GM18502 (cell line): ENCODE measurements at regions not wholly inside any gene's neighbourhood (a gene's known extent, or its start where the extent isn't known, plus 50 kb on each side); places are given as distances from the start of the nearest gene placed in this dataset.
"Not testable (repeated sequence)": the region's sequence is repeated elsewhere in the genome, so short reads cannot be mapped to it uniquely, and the experiment has no call there.

Experiments
- ATAC-seq: cut with Tn5 transposase; IDR thresholded peaks from one replicate; pipeline ENCODE4 v1.9.1; 2021; ENCODE audit warnings: mild to moderate bottlenecking; ENCODE audit not compliant: unreplicated experiment, poor library complexity

DNA sequence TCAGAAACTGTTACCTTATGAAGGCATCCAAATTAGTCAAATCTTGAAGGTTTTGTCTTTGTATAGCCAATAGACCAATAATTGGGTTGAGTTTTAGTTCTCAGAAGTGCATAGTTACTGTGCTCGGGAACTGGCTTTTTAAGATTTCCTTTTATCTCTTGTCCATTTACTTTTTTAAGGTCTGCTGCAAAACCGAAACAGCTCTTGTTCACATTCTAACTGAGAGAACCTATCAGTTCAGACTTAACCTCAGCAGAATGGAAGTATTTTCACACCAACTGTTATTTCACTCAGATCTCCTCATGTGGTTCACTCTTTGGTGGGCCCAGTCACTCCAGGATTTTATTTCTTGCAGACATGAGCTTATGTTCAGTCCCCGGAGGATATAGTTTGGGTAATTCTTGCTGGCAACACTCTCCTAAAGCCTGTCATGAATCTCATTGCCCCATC is 55.5 kb downstream of the TPBG start:
- ATAC-seq = peak; percentile 81

DNA sequence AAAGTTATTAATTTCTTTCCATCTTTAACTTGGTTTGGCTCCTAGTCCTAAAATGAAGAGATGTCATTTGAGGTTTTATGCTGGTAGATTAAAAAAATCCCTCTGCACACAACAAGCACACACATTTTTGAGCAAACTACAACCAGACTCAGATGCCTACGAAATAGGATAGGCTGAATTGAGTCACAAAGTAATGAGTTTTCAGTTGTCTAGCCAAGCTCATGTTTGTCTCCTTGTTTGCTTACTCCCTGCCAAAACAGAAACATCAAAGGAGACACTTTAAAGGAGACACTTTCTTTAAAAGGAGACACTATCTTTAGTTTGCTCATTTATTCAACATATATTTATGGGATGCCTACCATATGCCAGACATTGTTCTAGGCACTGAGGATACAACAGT is 56.2 kb downstream of the TPBG start:
- ATAC-seq = peak; percentile 34

DNA sequence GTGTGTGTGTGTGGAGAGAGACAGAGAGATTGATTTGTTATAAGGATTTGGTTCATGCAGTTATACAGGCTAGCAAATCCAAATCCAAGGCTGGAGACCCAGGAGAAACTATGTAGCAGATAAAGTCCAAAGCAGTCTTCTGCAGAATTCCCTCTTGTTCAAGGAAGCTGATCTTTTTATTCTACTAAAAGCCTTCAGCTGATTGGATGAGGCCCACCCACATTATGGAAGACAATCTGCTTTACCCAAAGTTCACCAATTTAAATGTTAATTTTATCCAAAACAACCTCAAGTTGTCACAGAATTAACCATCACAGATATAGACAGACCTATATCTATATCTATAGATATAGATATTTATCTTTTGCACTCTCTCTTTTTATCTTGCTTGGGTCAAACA is 67.0 kb downstream of the TPBG start:
- no peak for ATAC-seq

DNA sequence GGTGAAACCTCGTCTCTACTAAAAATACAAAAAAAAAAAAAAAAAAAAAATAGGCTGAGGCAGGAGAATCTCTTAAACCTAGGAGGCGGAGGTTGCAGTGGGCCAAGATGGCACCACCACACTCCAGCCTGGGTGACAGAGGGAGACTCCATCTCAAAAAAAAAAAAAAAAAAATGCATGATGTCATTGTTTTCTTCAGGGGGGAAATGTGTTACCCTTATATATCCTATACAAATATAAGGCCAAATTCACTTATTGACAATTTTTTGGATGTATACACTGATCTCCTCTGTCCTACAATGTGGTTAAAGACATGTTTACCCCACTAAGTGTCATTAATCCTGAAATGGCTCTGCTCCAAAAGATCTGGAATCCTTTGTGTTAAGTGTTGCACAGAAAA is 73.1 kb downstream of the TPBG start:
- no peak for ATAC-seq

DNA sequence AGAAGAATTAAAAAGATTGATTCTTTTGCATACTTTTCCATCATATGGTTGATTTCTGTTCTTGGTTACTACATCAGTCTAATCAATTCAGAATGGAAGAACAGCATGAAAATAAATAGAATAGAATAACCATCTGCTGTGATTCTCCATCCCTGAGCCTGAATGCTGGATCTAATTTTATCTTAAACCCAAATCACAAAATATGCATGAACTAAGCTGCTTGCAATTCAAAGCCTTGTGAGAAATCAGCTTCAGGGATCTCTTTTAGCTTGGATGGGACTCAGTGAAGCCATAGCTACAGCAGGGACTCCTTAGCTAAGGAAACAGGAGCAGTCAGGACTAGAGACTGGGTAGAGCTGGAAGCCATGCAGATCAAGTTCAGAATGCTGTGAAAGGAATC is 74.1 kb downstream of the TPBG start:
- no peak for ATAC-seq

DNA sequence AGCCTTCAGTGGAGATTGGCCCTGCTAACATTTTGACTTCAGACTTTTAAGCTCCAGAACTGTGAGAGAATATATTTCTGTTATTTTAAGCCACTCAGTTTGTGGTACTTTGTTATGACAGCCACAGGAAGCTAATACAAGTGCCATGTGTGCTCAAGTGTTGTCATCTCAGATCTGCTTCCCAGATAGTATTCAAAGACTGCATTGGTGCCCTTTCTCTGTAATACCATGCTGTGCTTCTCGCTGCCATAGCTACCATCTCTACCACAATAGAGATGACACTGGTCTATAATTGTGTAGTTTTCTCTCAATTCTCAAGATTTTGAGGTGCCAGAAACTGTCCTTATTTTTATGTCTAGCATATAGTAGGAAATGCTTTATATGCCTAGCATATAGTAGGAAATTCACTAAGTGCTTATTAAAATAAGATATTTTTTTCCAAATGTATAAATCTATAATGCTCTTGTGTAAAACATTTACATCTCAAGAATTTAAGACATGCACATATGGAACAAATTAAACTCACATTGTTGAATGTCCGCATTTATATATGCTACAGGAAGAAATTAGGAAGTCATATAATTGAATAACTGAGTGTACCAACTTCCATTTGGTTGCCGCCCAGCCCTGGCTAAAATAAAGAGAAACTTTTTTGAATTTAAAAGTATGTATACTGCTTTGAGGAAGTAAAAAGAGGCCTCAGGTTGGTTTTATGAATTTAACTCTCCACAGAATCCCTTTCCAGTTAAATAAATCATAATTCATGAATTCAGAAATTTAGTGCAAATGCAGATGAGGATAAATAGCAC is 77.6 kb downstream of the TPBG start:
- ATAC-seq = no peak

DNA sequence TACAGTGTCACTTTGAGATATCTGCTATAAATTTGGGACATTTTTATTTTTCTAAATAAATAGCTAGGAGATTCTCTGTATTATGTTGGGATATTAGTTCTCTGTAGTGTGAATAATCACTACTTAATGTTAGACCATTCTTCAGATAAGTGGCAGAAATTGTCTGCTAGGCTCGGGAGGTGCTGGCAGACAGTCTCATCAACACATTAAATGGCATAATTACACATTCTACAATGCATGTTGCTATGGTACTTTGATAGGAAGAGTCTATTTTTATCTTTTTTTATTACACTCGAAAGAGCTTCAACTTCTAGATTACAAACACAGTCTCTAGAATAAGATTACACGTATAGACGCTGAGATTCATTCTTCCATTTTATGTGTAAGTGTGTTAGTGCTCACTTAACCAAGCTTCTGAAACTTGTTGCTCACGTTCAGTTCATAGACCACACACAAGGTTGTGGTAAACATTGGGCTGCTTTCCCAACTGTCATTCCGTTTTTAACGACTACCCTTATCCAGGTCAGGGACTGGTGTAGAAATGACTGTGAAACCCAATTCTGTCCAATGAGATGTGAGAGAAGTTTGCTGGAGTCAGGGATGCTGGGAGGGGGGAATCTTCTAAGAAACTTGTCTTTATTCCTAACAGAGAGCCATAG is 78.6 kb downstream of the TPBG start:
- ATAC-seq = no peak

DNA sequence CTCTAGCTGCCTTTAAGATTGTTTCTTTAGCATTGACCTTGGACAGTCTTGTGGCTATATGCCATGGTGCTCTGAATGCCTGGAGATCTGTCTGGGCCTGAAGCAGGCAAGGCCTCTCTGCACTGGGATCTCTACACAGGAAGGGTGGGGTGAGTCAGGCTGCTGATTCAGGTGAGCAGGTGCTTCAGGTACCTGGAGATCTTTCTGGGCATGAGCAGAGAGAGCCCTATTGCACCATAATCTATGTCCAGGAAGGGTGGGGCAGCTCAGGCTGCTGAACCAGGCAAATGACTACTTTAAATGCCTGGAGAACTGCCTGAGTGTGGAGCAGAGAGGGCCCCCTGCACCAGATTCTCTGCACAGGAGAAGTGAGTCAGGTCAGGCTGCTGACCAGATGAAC is 94.5 kb downstream of the TPBG start:
- ATAC-seq = no peak

DNA sequence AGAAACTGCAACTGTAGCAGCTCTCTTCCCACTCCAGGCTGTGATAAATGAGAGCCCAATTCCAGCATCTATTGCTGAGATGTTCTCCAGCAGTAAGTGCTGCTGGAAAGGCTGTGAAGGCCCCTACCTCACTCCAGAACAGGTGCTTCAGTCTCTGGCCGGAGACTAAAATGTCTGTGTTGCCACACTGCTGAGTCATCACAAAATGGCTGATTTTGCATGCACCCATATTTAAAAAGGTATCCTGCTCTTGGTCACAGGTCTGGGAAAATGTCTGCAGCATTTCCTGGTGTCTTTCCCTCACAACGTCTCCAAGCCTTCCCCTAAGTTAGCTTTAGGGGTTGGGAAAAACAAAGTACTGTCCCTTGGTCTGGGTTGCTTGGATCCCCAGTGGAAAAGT is 95.1 kb downstream of the TPBG start:
- ATAC-seq = no peak

DNA sequence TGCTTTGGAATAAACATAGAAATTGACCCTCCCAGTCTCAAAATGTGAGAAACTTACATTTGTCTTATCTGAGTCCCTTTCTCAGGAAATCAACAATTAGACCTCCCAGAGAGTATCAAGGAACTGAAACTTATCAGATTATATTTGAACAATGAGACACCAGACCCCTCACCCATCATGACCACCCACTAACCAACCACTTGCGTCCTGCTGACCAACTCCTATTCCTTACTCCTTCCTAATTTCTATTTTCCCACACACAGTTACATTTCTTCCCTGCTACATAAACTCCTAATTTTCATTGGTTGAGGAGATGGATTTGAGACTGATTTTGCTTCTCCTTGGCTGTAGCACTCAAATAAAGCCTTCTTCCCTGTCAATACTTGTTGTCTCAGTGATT is 97.9 kb downstream of the TPBG start:
- ATAC-seq = no peak

DNA sequence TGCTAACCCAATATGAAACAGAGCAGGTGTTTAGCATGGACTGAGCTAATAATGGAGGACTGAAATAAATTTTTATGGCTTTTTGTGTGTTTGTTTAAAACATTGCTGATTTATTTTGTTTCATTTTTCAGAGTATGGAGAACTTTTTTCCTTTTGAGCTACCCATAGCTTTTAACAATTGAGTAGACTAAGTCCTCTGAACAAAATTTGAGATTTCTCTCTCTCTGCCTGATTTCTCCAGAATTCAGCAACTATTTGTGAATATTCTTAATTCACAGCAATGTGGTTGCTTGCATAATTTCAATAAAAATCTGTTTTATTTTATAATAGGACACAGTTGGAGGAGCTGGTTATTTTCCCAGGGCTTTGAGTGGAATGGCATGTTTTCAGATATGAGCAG is 103.7 kb downstream of the TPBG start:
- no peak for ATAC-seq

DNA sequence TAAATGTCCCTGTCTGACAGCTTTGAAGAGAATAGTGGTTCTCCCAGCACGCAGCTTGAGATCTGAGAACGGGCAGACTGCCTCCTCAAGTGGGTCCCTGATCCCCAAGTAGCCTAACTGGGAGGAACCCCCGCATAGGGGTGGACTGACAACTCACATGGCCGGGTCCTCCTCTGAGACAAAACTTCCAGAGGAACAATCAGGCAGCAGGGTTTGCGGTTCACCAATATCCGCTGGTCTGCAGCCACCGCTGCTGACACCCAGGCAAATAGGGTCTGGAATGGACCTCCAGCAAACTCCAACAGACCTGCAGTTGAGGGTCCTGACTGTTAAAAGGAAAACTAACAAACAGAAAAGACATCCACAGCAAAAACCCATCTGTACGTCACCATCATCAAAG is 106.5 kb downstream of the TPBG start:
- not testable (repeated sequence) for ATAC-seq

DNA sequence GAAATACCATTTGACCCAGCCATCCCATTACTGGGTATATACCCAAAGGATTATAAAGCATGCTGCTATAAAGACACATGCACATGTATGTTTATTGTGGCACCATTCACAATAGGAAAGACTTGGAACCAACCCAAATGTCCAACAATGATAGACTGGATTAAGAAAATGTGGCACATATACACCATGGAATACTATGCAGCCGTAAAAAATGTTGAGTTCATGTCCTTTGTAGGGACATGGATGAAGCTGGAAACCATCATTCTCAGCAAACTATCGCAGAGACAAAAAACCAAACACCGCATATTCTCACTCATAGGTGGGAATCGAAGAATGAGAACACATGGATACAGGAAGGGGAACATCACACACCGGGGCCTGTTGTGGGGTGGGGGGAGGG is 111.5 kb downstream of the TPBG start:
- ATAC-seq = not testable (repeated sequence)

DNA sequence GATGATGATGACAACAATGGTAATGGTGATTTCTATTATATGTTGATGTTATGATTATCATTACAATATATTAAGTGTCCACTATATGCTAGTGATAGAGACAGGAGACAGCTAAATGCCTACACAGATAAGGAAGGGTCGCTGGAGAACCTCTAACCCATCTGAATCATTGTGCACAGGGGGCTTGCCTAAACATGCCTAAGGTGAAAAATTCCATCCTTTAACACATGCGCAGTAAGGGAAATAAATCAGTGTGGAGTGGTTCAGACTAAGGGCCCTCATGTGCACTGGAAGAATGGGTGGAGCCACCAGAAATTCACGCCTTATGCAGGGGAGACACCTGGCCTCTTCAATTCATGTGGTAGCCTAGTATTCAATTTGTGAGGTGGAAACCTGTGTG is 120.4 kb downstream of the TPBG start:
- no peak for ATAC-seq

DNA sequence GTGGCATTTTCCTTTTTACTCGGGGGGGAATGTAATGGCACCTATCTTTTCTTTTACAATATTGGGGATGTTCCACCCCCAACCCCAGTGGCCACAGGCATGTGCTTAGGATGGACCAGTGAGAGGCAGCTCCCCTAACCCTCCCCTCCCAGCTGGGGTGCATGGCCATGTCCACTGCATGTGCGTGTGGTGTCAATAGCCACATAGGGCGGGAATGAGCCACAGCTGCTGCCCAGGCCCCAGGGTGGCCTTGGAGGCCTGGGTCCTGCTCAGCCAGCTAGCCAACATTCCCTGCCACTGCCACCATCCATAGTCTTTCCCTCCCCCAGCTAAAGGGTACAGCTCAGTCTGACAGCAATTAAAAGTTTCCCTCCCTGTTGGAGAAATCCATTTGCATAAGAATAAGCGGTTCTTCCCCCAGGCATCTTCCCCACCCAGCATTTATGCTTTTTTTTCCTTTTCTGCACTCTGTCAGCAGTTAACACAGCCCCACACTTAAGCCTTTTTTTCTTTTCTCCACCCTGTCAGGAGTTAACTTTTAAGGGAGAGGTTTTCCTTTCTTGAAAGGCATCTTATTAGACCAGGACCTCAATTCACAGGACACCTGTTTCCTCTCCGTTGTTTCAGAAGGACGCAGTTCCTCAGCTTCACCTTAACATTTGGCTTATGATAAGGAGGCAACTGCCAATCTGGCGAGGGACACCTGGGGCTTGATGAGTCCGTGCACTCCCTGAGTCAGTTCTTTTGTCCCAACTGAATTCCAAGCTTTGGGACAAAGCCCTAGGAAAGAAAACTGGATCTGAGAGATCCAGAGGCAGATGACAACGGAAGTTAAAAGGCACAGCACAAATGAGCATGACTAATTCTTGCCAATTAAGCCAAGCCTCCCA is 121.4 kb downstream of the TPBG start:
- no peak for ATAC-seq

DNA sequence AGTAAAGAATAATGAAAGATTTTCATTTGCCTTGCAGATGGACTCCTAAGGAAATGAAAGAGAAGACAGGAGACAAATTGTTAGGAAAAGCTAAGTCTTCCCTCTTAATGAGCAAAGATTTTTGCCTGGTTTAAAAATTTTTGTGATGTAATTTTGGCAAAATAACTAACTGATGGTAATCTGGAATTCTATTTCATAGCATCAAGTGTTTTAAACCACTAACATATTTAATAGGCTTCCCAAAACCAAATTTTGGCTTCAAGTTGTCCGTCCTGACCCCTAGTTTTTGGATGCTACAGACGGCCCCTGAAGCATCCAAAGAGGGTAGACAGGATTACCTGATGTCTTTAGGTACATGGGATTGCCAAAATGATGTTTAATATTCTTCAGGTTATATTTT is 124.3 kb downstream of the TPBG start:
- ATAC-seq = no peak

DNA sequence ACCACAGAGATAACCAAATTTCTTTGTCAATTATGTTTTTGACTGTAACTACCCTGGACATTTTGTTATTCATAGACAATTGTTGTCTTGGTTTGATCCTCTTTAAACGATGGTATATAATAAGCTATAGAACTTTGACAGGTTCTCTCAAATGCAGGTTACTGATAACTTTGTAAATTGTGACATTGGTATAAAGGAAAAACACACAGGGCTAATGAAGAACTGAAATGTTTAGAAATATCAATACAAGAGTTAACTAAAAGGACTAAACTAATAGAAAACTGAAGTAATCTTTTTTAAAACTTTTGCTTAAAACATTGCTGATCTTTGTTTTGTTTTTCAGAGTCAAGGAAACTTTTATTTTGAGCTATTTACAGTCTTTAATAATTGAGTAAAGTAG is 124.8 kb downstream of the TPBG start:
- ATAC-seq = no peak

DNA sequence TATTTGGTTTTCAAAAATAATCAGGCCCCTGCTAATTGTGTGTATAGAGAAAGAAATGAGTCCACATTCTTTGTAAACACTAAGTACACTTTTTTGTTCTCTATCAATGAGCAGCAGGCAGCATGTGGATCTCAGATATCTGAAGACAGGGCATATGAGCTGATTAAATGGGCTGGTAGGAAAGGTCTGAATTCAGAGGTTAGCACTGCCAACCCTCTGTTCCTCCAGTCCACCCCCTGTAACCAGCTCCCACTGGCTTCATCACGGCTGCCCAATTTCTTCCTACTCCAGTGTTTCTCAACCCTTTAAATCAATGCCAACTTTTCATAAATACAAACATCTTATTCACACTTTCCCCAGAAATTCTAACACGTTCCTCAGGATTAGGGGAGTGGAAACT is 128.5 kb downstream of the TPBG start:
- no peak for ATAC-seq

DNA sequence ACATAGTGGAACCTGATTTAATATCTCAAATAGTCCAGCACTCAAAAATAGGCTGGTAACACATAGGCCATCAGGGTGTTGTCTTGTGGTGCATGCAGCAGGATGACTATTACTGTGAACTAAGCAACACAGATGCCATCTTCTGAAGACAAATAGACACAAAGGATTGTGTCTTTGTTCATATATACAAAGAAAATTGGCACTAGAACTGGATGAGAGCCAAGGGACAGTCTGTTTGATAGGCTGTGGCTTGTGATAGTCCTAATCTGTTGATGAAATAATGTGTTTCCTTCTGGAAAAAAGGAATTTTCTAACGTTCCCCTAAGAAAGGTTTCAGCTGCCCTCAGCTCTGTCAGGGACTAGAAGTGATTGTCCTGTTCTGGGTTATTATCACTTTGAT is 129.8 kb downstream of the TPBG start:
- ATAC-seq = no peak

DNA sequence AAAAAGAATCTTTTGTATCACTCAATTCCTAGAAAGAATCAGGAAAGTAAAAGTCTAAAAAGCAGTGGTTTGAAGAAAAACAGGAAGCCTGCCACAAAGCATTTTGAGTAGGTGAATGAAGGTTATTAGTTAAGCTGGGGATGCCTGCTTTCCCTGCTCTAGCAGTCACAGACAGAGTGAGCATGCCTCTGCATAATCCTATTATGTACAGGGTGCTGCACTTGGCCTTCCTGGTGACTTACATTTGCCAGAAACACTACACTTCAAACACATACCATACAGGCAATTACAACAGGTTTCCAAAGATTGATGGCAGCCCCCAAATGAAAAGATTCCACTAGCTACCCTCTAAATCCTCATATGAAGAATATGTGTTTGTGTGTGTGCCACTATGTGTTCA is 130.8 kb downstream of the TPBG start:
- ATAC-seq = no peak

DNA sequence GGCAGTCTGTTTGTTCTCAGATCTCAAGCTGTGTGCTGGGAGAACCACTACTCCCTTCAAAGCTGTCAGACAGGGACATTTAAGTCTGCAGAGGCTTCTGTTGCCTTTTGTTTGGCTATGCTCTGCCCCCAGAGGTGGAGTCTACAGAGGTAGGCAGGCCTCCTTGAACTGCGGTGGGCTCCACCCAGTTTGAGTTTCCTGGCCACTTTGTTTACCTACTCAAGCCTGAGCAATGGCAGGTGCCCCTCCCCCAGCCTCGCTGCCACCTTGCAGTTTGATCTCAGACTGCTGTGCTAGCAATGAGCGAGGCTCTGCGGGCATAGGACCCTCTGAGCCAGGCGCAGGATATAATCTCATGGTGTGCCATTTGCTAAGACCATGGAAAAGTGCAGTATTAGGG is 138.3 kb downstream of the TPBG start:
- not testable (repeated sequence) for ATAC-seq
